GM06990 (cell line): ENCODE measurements at regions not wholly inside any gene's neighbourhood (a gene's known extent, or its start where the extent isn't known, plus 50 kb on each side); places are given as distances from the start of the nearest gene placed in this dataset.

Source experiments
- DNase-seq: peaks from one replicate; pipeline ENCODE4 v3.0.0-alpha.2; 2011; ENCODE audit not compliant: insufficient read length; ENCODE audit errors: extremely low read depth
- H3K27me3 ChIP-seq: replicated peaks from 2 replicates; pipeline ENCODE4 v1.6.0; 2011; ENCODE audit warnings: low read length; ENCODE audit not compliant: control insufficient read depth, insufficient read depth
- H3K36me3 ChIP-seq: 2 replicates; pipeline ENCODE4 v1.5.1; 2011; ENCODE audit warnings: low read length; ENCODE audit not compliant: control insufficient read depth, insufficient read depth
- H3K4me3 ChIP-seq: replicated peaks from 2 replicates; pipeline ENCODE4 v1.5.1; 2011; ENCODE audit warnings: low read depth, mild to moderate bottlenecking, control low read depth, low read length
- CTCF ChIP-seq: IDR thresholded peaks from 2 replicates; pipeline ENCODE4 v1.5.1; 2011; ENCODE audit warnings: low read length, control low read depth, mild to moderate bottlenecking, inconsistent platforms; ENCODE audit not compliant: insufficient read depth, poor library complexity, severe bottlenecking

- no peak for TF ChIP-seq CTCF
- no peak for DNase-seq
- Histone ChIP-seq H3K36me3 (no peaks in the 10 kb centered on the region), H3K4me3 (no peak overlapping the region), H3K27me3 (no peaks in the 10 kb centered on the region; the same call in 1 of the 2 replicates)
Measured at GRCh38 chr21:35926003-35926740, 134.2 kb downstream of the SETD4 start.

GRCh38 chr21:35925497-35925896 is 134.8 kb downstream of the SETD4 start:
- H3K27me3 ChIP-seq = no peaks in the 10 kb centered on the region; the same call in 1 of the 2 replicates
- no peak overlapping the region for H3K4me3 ChIP-seq
- no peaks in the 10 kb centered on the region for H3K36me3 ChIP-seq
- no peak for DNase-seq
- no peak for TF ChIP-seq CTCF

- no peak for TF ChIP-seq CTCF
- Histone ChIP-seq H3K4me3 (no peak overlapping the region), H3K27me3 (peaks cover under 1% of the 10 kb centered on the region), H3K36me3 (no peaks in the 10 kb centered on the region)
- DNase-seq = no peak
Measured at GRCh38 chr21:35924714-35925301, 135.5 kb downstream of the SETD4 start.

- no peak for TF ChIP-seq CTCF
- Histone ChIP-seq H3K4me3 (no peak overlapping the region), H3K27me3 (peaks cover 2% of the 10 kb centered on the region), H3K36me3 (no peaks in the 10 kb centered on the region)
- DNase-seq = no peak
Measured at GRCh38 chr21:35923971-35924370, 136.4 kb downstream of the SETD4 start.

DNA sequence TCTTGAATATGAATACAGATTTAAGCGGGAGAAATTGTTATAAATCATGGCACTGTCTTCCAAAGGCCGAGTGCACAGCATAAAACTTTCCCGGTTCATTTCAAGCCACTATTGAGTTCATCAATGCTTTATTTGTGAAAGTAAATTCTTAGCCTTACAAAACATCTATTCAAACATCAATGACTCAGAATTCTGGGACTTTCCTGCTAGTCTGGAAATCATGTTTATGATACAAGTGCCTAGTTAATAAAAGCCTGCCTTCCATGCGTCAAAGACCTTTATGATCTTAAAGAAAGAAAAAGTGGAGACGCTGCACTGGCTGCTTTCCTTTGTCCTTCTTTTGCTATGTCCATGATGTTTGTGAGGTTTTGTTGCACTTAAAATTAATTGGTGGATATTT is 137.7 kb downstream of the SETD4 start:
- no peak overlapping the region for H3K4me3 ChIP-seq
- TF ChIP-seq CTCF = no peak
- H3K27me3 ChIP-seq = peaks cover 2% of the 10 kb centered on the region
- no peak for DNase-seq
- no peaks in the 10 kb centered on the region for H3K36me3 ChIP-seq

- no peak for DNase-seq
- no peak for TF ChIP-seq CTCF
- Histone ChIP-seq H3K27me3 (peaks cover 2% of the 10 kb centered on the region), H3K4me3 (no peak overlapping the region), H3K36me3 (no peaks in the 10 kb centered on the region)
Measured at GRCh38 chr21:35921471-35921870, 138.9 kb downstream of the SETD4 start.
